Natural killer cell (primary cell): ENCODE measurements at regions not wholly inside any gene's neighbourhood (a gene's known extent, or its start where the extent isn't known, plus 50 kb on each side); places are given as distances from the start of the nearest gene placed in this dataset.
"Not testable (repeated sequence)": the region's sequence is repeated elsewhere in the genome, so short reads cannot be mapped to it uniquely, and the experiment has no call there.

Experiments
- ATAC-seq, 3 donors: fragments of 150-1000 bp in 2 of 3; fragments of 200-7000 bp in 1 of 3; cut with Tn5 transposase; 1 replicate in 1 of 3; 2 replicates in 2 of 3; pipeline ENCODE4 v1.10.0; 2021; ENCODE audit warnings: mild to moderate bottlenecking in 2 of 3, moderate library complexity in 2 of 3
- DNase-seq, 2 donors: peaks; one replicate each; pipeline versions ENCODE4 v3.0.0 to v3.0.0-alpha.2; 2013 to 2021; ENCODE audit warnings: mixed read lengths in 1 of 2
- H3K27ac ChIP-seq: one replicate; pipeline ENCODE4 v1.5.1; 2013; ENCODE audit warnings: mild to moderate bottlenecking, low read length
- H3K27me3 ChIP-seq: one replicate; pipeline ENCODE4 v1.6.1; 2013; ENCODE audit warnings: low read length; ENCODE audit not compliant: control insufficient read depth, insufficient read depth
- H3K36me3 ChIP-seq: one replicate; pipeline ENCODE4 v1.6.1; 2013; ENCODE audit warnings: low read length; ENCODE audit not compliant: control insufficient read depth, insufficient read depth
- H3K4me1 ChIP-seq: one replicate; pipeline ENCODE4 v1.6.1; 2013; ENCODE audit warnings: low read length; ENCODE audit not compliant: control insufficient read depth, insufficient read depth
- H3K4me3 ChIP-seq: one replicate; pipeline ENCODE4 v1.5.1; 2013; ENCODE audit warnings: low read length
- H3K9me3 ChIP-seq: one replicate; pipeline ENCODE4 v1.6.1; 2013; ENCODE audit warnings: low read length; ENCODE audit not compliant: control insufficient read depth, insufficient read depth
- H3K27ac Mint-ChIP-seq, 2 donors: one replicate each; pipeline ENCODE4 v1.8.0; 2022; ENCODE audit warnings: mild to moderate bottlenecking in 2 of 2, mixed read lengths in 2 of 2, moderate library complexity in 1 of 2
- H3K27me3 Mint-ChIP-seq, 2 donors: one replicate each; pipeline ENCODE4 v1.8.0; 2022; ENCODE audit warnings: low read depth in 2 of 2, mixed read lengths in 2 of 2
- H3K36me3 Mint-ChIP-seq: one replicate; pipeline ENCODE4 v1.8.0; 2022; ENCODE audit warnings: mixed read lengths
- H3K4me1 Mint-ChIP-seq, 2 donors: one replicate each; pipeline ENCODE4 v1.8.0; 2022; ENCODE audit warnings: mixed read lengths in 2 of 2
- H3K4me3 Mint-ChIP-seq: one replicate; pipeline ENCODE4 v1.8.0; 2022; ENCODE audit warnings: mild to moderate bottlenecking, moderate library complexity, mixed read lengths
- H3K9me3 Mint-ChIP-seq, 2 donors: one replicate each; pipeline ENCODE4 v1.8.0; 2022; ENCODE audit warnings: mixed read lengths in 2 of 2
- WGBS: methylation state at CpG from one replicate; pipeline ENCODE4 v1.1.7; 2013; ENCODE audit warnings: missing lambda C conversion rate; ENCODE audit not compliant: insufficient coverage; 5-methylcytosine and 5-hydroxymethylcytosine counted together
- intact Hi-C: fragments of 100-400 bp; cut with micrococcal nuclease; formaldehyde crosslinking; loops from one replicate; pipeline ENCODE4 v1.14.2; 2022
- TF ChIP-seq, protein P1 (sequence below): fragments of 200-600 bp; IDR thresholded peaks from one replicate; pipeline ENCODE4 v1.8.0; 2022; ENCODE audit warnings: antibody characterized with exemption

DNA sequence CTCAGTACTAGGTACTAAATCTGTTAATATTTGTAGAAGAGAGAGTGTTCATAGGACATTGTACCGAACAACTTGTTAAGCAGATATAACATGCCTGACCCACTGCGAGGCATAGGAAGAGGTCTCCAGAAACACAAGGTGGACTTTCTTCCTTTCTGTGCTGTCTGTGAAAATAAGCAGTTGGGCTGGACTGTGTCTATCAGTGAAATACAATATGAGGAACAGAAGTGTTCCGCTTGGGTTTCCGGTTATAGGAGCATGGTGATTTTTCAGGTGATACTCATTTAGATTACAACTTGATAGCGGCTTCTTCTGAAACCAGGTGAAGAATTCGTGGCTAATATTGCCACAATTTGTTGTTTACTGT, 60.9 kb upstream of the TLR4 start:
- no peak overlapping the region for H3K27ac Mint-ChIP-seq
- H3K4me3 Mint-ChIP-seq: no peak overlapping the region
- H3K36me3 Mint-ChIP-seq: no peaks in the 10 kb centered on the region
- Histone ChIP-seq H3K27ac (no peak overlapping the region), H3K9me3 (no peaks in the 10 kb centered on the region), H3K4me3 (no peak overlapping the region), H3K36me3 (no peaks in the 10 kb centered on the region), H3K4me1 (peaks cover 3% of the 10 kb centered on the region), H3K27me3 (no peaks in the 10 kb centered on the region)
- intact Hi-C loops: no loop called here
- WGBS: 38% methylated on average over 6 of the region's 6 CpGs
- peaks cover 7 to 10% of the 10 kb centered on the region in 2 donors for H3K27me3 Mint-ChIP-seq
- no peak for ATAC-seq
- peaks cover 11 to 16% of the 10 kb centered on the region in 2 donors for H3K4me1 Mint-ChIP-seq
- DNase-seq: no peak
- TF ChIP-seq, protein P1, sequence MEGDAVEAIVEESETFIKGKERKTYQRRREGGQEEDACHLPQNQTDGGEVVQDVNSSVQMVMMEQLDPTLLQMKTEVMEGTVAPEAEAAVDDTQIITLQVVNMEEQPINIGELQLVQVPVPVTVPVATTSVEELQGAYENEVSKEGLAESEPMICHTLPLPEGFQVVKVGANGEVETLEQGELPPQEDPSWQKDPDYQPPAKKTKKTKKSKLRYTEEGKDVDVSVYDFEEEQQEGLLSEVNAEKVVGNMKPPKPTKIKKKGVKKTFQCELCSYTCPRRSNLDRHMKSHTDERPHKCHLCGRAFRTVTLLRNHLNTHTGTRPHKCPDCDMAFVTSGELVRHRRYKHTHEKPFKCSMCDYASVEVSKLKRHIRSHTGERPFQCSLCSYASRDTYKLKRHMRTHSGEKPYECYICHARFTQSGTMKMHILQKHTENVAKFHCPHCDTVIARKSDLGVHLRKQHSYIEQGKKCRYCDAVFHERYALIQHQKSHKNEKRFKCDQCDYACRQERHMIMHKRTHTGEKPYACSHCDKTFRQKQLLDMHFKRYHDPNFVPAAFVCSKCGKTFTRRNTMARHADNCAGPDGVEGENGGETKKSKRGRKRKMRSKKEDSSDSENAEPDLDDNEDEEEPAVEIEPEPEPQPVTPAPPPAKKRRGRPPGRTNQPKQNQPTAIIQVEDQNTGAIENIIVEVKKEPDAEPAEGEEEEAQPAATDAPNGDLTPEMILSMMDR: no peak
- H3K9me3 Mint-ChIP-seq: no peaks in the 10 kb centered on the region

DNA sequence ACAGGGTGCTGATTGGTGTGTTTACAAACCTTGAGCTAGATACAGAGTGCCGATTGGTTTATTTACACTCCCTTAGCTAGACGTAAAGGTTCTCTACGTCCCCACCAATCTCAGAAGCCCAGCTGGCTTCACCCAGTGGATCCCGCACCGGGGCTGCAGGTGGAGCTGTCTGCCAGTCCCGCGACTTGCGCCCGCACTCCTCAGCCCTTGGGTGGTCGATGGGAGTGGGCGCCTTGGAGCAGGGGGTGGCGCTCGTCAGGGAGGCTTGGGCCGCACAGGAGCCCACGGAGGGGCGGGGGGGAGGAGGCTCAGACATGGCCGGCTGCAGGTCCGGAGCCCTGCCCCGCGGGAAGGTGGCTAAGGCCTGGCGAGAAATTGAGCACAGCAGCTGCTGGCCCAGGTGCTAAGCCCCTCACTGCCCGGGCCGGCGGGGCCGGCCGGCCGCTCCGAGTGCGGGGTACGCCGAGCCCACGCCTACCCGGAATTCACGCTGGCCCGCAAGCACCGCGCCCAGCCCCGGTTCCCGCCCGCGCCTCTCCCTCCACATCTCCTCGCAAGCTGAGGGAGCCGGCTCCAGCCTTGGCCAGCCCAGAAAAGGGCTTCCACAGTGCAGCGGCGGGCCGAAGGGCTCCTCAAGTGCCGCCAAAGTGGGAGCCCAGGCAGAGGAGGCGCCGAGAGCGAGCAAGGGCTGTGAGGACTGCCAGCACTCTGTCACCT, 61.5 kb upstream of the TLR4 start:
- H3K4me3 Mint-ChIP-seq, H3K27ac ChIP-seq, H3K4me1 ChIP-seq, H3K36me3 Mint-ChIP-seq, H3K4me3 ChIP-seq, H3K36me3 ChIP-seq, H3K9me3 Mint-ChIP-seq, intact Hi-C loops, H3K27me3 Mint-ChIP-seq, H3K27ac Mint-ChIP-seq, ATAC-seq, H3K9me3 ChIP-seq, H3K27me3 ChIP-seq, DNase-seq: not testable (repeated sequence)
- peaks cover 11 to 16% of the 10 kb centered on the region in 2 donors for H3K4me1 Mint-ChIP-seq
- WGBS: 49% methylated on average over 50 of the region's 50 CpGs

DNA sequence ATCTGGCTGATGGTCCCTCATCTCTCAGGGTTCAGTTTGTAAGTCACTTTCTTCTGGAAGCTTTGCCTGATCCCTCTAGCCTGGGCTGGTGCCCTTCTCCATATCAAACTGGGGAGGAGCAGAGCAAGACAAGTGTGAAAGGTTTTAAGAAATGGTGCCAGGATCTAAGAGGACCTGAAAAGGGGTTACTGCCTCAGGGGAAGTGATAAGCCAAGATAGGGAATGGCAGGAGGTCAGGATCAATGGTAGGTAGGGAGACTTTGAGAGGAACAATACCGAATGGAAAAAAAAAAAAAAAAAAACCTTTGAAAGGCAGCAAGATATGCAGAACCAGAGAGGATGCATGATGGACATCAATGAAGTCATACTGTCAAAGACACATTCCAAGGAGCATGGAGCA, 67.5 kb upstream of the TLR4 start:
- ATAC-seq (no peak), DNase-seq (no peak)
- Histone ChIP-seq H3K27ac (no peak overlapping the region), H3K9me3 (no peaks in the 10 kb centered on the region), H3K27me3 (no peaks in the 10 kb centered on the region), H3K4me3 (no peak overlapping the region), H3K4me1 (no peaks in the 10 kb centered on the region), H3K36me3 (no peaks in the 10 kb centered on the region)
- Mint-ChIP-seq H3K9me3 (no peaks in the 10 kb centered on the region), H3K4me3 (no peak overlapping the region), H3K27me3 (peaks cover 3 to 7% of the 10 kb centered on the region in 2 donors), H3K27ac (no peak overlapping the region), H3K4me1 (no peaks in the 10 kb centered on the region), H3K36me3 (no peaks in the 10 kb centered on the region)
- intact Hi-C loops: no loop called here
- 81% methylated on average over 1 of the region's 1 CpG for WGBS
- TF ChIP-seq, protein P1: no peak

DNA sequence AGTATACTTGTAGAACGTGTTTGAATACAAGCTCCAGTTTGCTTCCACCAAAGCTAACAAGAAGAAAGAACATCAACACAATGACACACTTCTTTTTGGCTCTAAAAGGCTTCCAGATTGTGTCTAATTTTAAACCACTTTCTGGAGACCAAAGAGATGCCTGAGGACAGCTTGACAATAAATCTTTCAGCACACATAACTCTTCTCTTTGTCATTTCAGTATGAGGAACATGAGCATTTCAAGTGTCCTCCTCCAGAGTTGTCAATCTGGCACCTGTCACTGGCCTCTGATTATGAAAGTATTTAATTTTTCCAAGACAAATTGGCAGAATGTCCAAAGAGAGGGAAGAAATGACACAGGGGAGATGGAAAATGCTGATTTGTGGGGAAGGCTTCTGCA, 79.0 kb upstream of the TLR4 start:
- peaks cover 0 to under 1% of the 10 kb centered on the region in 2 donors for H3K27me3 Mint-ChIP-seq
- DNase-seq (no peak), ATAC-seq (no peak)
- TF ChIP-seq, protein P1: no peak
- H3K4me1 Mint-ChIP-seq: no peaks in the 10 kb centered on the region
- Histone ChIP-seq H3K9me3 (peaks cover 4% of the 10 kb centered on the region), H3K4me1 (no peaks in the 10 kb centered on the region), H3K27me3 (no peaks in the 10 kb centered on the region), H3K4me3 (no peak overlapping the region), H3K27ac (no peak overlapping the region), H3K36me3 (no peaks in the 10 kb centered on the region)
- peaks cover 8% of the 10 kb centered on the region for H3K36me3 Mint-ChIP-seq
- H3K27ac Mint-ChIP-seq: no peak overlapping the region
- 100% methylated on average over 1 of the region's 1 CpG for WGBS
- no peak overlapping the region for H3K4me3 Mint-ChIP-seq
- intact Hi-C loops: no loop called here
- peaks cover 4 to 8% of the 10 kb centered on the region in 2 donors for H3K9me3 Mint-ChIP-seq
